ENCODE measurements at regions not wholly inside any gene's neighbourhood (a gene's known extent, or its start where the extent isn't known, plus 50 kb on each side); places are given as distances from the start of the nearest gene placed in this dataset.

- no peak for ATAC-seq
- Histone ChIP-seq H3K27me3 (ENCODE audit: insufficient read depth in 3 of 3, low read length in 2 of 3) (no peaks in the 10 kb centered on the region), H3K36me3 (ENCODE audit: insufficient read depth in 1 of 2, low read depth in 1 of 2) (no peaks in the 10 kb centered on the region), H3K27ac (no peak overlapping the region), H3K9me3 (no peaks in the 10 kb centered on the region), H3K4me3 (no peak overlapping the region), H3K4me1 (no peaks in the 10 kb centered on the region)
- 73 to 83% (median 81%) methylated on average over 2 of the region's 2 CpGs for WGBS, 3 donors
- TF ChIP-seq, protein P1, sequence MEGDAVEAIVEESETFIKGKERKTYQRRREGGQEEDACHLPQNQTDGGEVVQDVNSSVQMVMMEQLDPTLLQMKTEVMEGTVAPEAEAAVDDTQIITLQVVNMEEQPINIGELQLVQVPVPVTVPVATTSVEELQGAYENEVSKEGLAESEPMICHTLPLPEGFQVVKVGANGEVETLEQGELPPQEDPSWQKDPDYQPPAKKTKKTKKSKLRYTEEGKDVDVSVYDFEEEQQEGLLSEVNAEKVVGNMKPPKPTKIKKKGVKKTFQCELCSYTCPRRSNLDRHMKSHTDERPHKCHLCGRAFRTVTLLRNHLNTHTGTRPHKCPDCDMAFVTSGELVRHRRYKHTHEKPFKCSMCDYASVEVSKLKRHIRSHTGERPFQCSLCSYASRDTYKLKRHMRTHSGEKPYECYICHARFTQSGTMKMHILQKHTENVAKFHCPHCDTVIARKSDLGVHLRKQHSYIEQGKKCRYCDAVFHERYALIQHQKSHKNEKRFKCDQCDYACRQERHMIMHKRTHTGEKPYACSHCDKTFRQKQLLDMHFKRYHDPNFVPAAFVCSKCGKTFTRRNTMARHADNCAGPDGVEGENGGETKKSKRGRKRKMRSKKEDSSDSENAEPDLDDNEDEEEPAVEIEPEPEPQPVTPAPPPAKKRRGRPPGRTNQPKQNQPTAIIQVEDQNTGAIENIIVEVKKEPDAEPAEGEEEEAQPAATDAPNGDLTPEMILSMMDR (IDR thresholded peaks at IDR 0.05) = no peak
- DNase-seq = no peak
- intact Hi-C loops (cut with DNase I) = no loop called here
Observed at GRCh38 chr3:152174876-152175527, 93.7 kb upstream of the MBNL1 start.

GRCh38 chr3:152175528-152175889, 93.2 kb upstream of the MBNL1 start:
- H3K4me3 ChIP-seq = no peak overlapping the region
- no peaks in the 10 kb centered on the region for H3K27me3 ChIP-seq (ENCODE audit: insufficient read depth in 3 of 3, low read length in 2 of 3)
- WGBS, 3 donors = 47 to 64% (median 50%) methylated on average over 2 of the region's 2 CpGs
- no peaks in the 10 kb centered on the region for H3K36me3 ChIP-seq (ENCODE audit: insufficient read depth in 1 of 2, low read depth in 1 of 2)
- intact Hi-C loops (cut with DNase I) = no loop called here
- H3K27ac ChIP-seq = no peak overlapping the region
- no peaks in the 10 kb centered on the region for H3K9me3 ChIP-seq
- ATAC-seq (no peak), DNase-seq (no peak)
- no peaks in the 10 kb centered on the region for H3K4me1 ChIP-seq
- TF ChIP-seq, protein P1 (IDR thresholded peaks at IDR 0.05) = no peak

DNA sequence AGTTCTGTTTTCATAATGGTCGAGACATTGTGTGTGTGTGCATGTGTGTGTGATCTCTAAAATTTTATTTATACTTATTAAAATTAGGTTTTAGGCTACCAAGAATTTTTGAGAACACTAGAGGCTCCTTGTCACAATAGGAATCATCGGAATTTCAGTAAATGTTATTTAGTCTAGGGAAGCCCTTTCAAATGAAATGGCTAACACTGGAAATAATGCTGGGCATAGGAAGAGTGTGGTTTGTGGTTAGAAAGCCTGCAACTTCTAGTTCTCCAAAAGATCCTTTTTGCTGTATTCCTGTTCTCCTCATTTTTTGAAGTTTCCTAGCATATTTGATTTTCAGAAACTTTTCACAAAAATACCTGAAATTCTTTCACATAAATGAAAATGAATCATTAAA, 92.5 kb upstream of the MBNL1 start:
- Histone ChIP-seq H3K4me1 (no peaks in the 10 kb centered on the region), H3K4me3 (no peak overlapping the region), H3K9me3 (no peaks in the 10 kb centered on the region), H3K27me3 (ENCODE audit: insufficient read depth in 3 of 3, low read length in 2 of 3) (no peaks in the 10 kb centered on the region), H3K27ac (no peak overlapping the region), H3K36me3 (ENCODE audit: insufficient read depth in 1 of 2, low read depth in 1 of 2) (no peaks in the 10 kb centered on the region)
- DNase-seq (no peak), ATAC-seq (no peak)
- intact Hi-C loops (cut with DNase I) = no loop called here
- TF ChIP-seq, protein P1 (IDR thresholded peaks at IDR 0.05) = no peak
- 83 to 85% (median 85%) methylated on average over 2 of the region's 2 CpGs for WGBS, 3 donors

DNA sequence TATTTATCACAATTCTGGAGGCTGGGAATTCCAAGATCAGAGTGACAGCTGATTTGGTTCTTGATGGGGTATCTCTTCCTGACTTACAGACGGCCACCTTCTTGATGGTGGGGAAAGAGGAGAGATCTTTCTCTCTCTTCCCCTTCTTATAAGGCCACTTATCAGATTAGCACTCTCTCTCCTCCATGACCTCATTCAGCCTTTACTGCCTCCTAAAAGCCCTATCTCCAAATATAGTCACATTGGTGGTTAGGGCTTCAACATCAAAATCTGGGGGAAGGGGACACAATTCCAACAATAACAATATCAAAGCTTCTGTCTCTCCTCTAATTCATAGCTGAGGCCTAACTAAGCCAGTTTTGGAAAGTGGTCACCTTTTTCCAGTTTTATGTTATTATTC, 91.7 kb upstream of the MBNL1 start:
- H3K36me3 ChIP-seq (ENCODE audit: insufficient read depth in 1 of 2, low read depth in 1 of 2) = no peaks in the 10 kb centered on the region
- TF ChIP-seq, protein P1 (IDR thresholded peaks at IDR 0.05) = no peak
- no peak overlapping the region for H3K27ac ChIP-seq
- no peaks in the 10 kb centered on the region for H3K27me3 ChIP-seq (ENCODE audit: insufficient read depth in 3 of 3, low read length in 2 of 3)
- H3K9me3 ChIP-seq = no peaks in the 10 kb centered on the region
- no peak overlapping the region for H3K4me3 ChIP-seq
- no peaks in the 10 kb centered on the region for H3K4me1 ChIP-seq
- 71 to 88% (median 81%) methylated on average over 1 of the region's 1 CpG for WGBS, 3 donors
- no peak for ATAC-seq
- intact Hi-C loops (cut with DNase I) = no loop called here
- no peak for DNase-seq

DNA sequence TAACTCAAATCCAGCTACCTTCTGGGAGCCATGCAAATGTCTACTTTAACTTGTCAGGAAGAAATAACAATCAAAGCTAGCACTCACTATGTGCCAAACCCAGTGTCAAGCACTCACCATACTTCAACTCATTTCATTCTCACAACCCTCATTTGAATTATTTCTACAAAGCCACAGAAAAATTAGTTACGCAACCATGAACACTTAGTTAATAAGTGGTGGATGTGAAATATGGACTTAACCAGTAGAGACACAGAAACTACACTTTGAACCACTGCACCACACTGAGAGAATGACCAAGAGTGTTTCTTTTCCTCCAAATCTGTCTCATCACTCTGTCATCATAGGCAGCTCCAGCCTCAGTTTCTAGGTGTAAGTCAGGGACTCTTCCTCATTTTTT, 91.0 kb upstream of the MBNL1 start:
- Histone ChIP-seq H3K4me1 (no peaks in the 10 kb centered on the region), H3K27ac (no peak overlapping the region), H3K36me3 (ENCODE audit: insufficient read depth in 1 of 2, low read depth in 1 of 2) (no peaks in the 10 kb centered on the region), H3K4me3 (no peak overlapping the region), H3K27me3 (ENCODE audit: insufficient read depth in 3 of 3, low read length in 2 of 3) (no peaks in the 10 kb centered on the region), H3K9me3 (no peaks in the 10 kb centered on the region)
- WGBS, 3 donors = 96 to 100% (median 100%) methylated on average over 1 of the region's 1 CpG
- TF ChIP-seq, protein P1 (IDR thresholded peaks at IDR 0.05) = no peak
- DNase-seq = no peak
- ATAC-seq = no peak
- intact Hi-C loops (cut with DNase I) = no loop called here
